ENCODE measurements at regions not wholly inside any gene's neighbourhood (a gene's known extent, or its start where the extent isn't known, plus 50 kb on each side); places are given as distances from the start of the nearest gene placed in this dataset.

GRCh38 chr2:184338771-184339170 lies 259.6 kb upstream of the ZNF804A start:
- ChIA-PET CTCF (ENCODE audit: low intra/inter-chr PET ratio) (no interaction called here), POLR2A (no interaction called here)
- Histone ChIP-seq H3K4me3 (no peak overlapping the region), H3K27ac (ENCODE audit: extremely low read depth, low read depth, low read length) (no peak overlapping the region), H3K9me1 (ENCODE audit: control insufficient read depth, insufficient read depth, low read length) (no peaks in the 10 kb centered on the region), H3K9me3 (replicated peaks; ENCODE audit: control insufficient read depth, insufficient read depth, low read depth, low read length) (no peaks in the 10 kb centered on the region), H2AFZ (ENCODE audit: low read depth, low read length) (no peak overlapping the region), H3K4me2 (ENCODE audit: insufficient read depth, low read length) (no peak overlapping the region), H3K79me2 (ENCODE audit: control insufficient read depth, insufficient read depth, low read length) (no peaks in the 10 kb centered on the region), H3K4me1 (replicated peaks in 1 of 2; ENCODE audit: control insufficient read depth in 2 of 2, insufficient read depth in 2 of 2, low read length in 2 of 2) (no peaks in the 10 kb centered on the region), H4K20me1 (replicated peaks; ENCODE audit: control insufficient read depth, insufficient read depth, low read length) (no peaks in the 10 kb centered on the region), H3K9ac (ENCODE audit: insufficient read depth in 1 of 2, low read depth in 2 of 2, low read length in 2 of 2) (no peak overlapping the region), H3K36me3 (ENCODE audit: control insufficient read depth, insufficient read depth, low read length) (no peaks in the 10 kb centered on the region), H3K27me3 (ENCODE audit: control insufficient read depth in 2 of 2, insufficient read depth in 2 of 2, low read length in 2 of 2) (no peaks in the 10 kb centered on the region)
- FAIRE-seq = no peak
- in situ Hi-C loops (cut with MboI) (no loop called here), intact Hi-C loops (cut with micrococcal nuclease) (no loop called here)
- DNase-seq (ENCODE audit: extremely low read depth in 1 of 4, low spot score in 3 of 4) = no peak
- no peak for ATAC-seq
- no TSS peak for BruUV-seq (replicated peaks)
- TF ChIP-seq, protein P1, sequence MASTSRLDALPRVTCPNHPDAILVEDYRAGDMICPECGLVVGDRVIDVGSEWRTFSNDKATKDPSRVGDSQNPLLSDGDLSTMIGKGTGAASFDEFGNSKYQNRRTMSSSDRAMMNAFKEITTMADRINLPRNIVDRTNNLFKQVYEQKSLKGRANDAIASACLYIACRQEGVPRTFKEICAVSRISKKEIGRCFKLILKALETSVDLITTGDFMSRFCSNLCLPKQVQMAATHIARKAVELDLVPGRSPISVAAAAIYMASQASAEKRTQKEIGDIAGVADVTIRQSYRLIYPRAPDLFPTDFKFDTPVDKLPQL (IDR thresholded peaks at IDR 0.05; ENCODE audit: extremely low read depth, insufficient read length) = no peak
- no peak for TF ChIP-seq ZNF696 (CRISPR knock-in tag; conservative IDR thresholded peaks at IDR 0.05)
- TF ChIP-seq RNF2 (IDR thresholded peaks at IDR 0.05) = no peak
- no peak for TF ChIP-seq SAFB2 (IDR thresholded peaks at IDR 0.05; ENCODE audit: borderline replicate concordance, low read depth, low read length, severe bottlenecking)
- TF ChIP-seq SETDB1 (IDR thresholded peaks at IDR 0.05; ENCODE audit: low read length) = no peak
- no peak for TF ChIP-seq THRA (IDR thresholded peaks at IDR 0.05)
- no peak for TF ChIP-seq ZNF274 (IDR thresholded peaks at IDR 0.05; ENCODE audit: borderline replicate concordance, low read depth, low read length)
- no peak for TF ChIP-seq ZNF175 (CRISPR knock-in tag; IDR thresholded peaks at IDR 0.05; ENCODE audit: low read depth)
- TF ChIP-seq ZNF830 (CRISPR knock-in tag; IDR thresholded peaks at IDR 0.05) = no peak
- TF ChIP-seq SMAD1 (IDR thresholded peaks at IDR 0.05; ENCODE audit: low read depth, low read length, partially characterized antibody) = no peak
- no peak for TF ChIP-seq NEUROD1 (IDR thresholded peaks at IDR 0.05; ENCODE audit: borderline replicate concordance, low read depth, low read length, partially characterized antibody)
- no peak for TF ChIP-seq ZNF695 (CRISPR knock-in tag; IDR thresholded peaks at IDR 0.05)
- no peak for TF ChIP-seq MBD2 (IDR thresholded peaks at IDR 0.05; ENCODE audit: borderline replicate concordance, low read depth)
- no peak for TF ChIP-seq ZNF324 (CRISPR knock-in tag; IDR thresholded peaks at IDR 0.05)
- TF ChIP-seq, protein P2, sequence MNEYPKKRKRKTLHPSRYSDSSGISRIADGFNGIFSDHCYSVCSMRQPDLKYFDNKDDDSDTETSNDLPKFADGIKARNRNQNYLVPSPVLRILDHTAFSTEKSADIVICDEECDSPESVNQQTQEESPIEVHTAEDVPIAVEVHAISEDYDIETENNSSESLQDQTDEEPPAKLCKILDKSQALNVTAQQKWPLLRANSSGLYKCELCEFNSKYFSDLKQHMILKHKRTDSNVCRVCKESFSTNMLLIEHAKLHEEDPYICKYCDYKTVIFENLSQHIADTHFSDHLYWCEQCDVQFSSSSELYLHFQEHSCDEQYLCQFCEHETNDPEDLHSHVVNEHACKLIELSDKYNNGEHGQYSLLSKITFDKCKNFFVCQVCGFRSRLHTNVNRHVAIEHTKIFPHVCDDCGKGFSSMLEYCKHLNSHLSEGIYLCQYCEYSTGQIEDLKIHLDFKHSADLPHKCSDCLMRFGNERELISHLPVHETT (CRISPR knock-in tag; conservative IDR thresholded peaks at IDR 0.05 in 1 of 2, IDR thresholded peaks at IDR 0.05 in 1 of 2) = no peak
- WGBS (ENCODE audit: insufficient coverage, low coverage, missing lambda C conversion rate) = 7% methylated on average over 3 of the region's 3 CpGs
